Tibial nerve (tissue), 4 donors: ENCODE measurements at regions not wholly inside any gene's neighbourhood (a gene's known extent, or its start where the extent isn't known, plus 50 kb on each side); places are given as distances from the start of the nearest gene placed in this dataset.

Source experiments
- DNase-seq, 2 donors: peaks; one replicate each; pipeline ENCODE4 v3.0.0-alpha.2; 2019; ENCODE audit warnings: low spot score in 2 of 2
- H3K27ac ChIP-seq, 4 donors: fragments of 200-600 bp; sonication (generic) in 3 of 4; one replicate each; pipeline ENCODE4 v1.5.1; 2017 to 2019; ENCODE audit warnings: mild to moderate bottlenecking in 1 of 4
- H3K27me3 ChIP-seq, 2 donors: fragments of 200-600 bp; sonication (generic) in 1 of 2; one replicate each; pipeline versions ENCODE4 v1.5.1 to v1.6.0; 2017 to 2019
- H3K36me3 ChIP-seq, 3 donors: fragments of 200-600 bp; sonication (generic); one replicate each; pipeline ENCODE4 v1.5.1; 2018 to 2019
- H3K4me1 ChIP-seq, 4 donors: fragments of 200-600 bp; sonication (generic) in 3 of 4; one replicate each; pipeline ENCODE4 v1.5.1; 2017 to 2019
- H3K4me3 ChIP-seq, 4 donors: fragments of 200-600 bp; sonication (generic) in 3 of 4; one replicate each; pipeline ENCODE4 v1.5.1; 2017 to 2019; ENCODE audit warnings: mild to moderate bottlenecking in 1 of 4, moderate library complexity in 1 of 4
- H3K9me3 ChIP-seq, 4 donors: fragments of 200-600 bp; sonication (generic) in 3 of 4; one replicate each; pipeline ENCODE4 v1.5.1; 2017 to 2019
- EP300 ChIP-seq, 2 donors: sonication (generic); formaldehyde crosslinking; IDR thresholded peaks; one replicate each; pipeline ENCODE4 v1.6.1; 2017; ENCODE audit warnings: antibody characterized with exemption in 2 of 2, mild to moderate bottlenecking in 1 of 2
- POLR2A ChIP-seq, 2 donors: fragments of 450-650 bp; IDR thresholded peaks; one replicate each; pipeline ENCODE4 v1.6.1; 2017; ENCODE audit warnings: antibody characterized with exemption in 2 of 2, mild to moderate bottlenecking in 2 of 2, moderate library complexity in 2 of 2
- WGBS, 2 donors: methylation state at CpG; one replicate each; pipeline ENCODE4 v1.1.5; 2018; 5-methylcytosine and 5-hydroxymethylcytosine counted together
- TF ChIP-seq, protein P1 (sequence below), 5 experiments: fragments of 200-600 bp in 3 of 5; fragments of 450-650 bp in 2 of 5; sonication (generic) in 3 of 5; IDR thresholded peaks; one replicate each; pipeline ENCODE4 v1.5.1; 2016 to 2019; ENCODE audit warnings: antibody characterized with exemption in 5 of 5, mild to moderate bottlenecking in 3 of 5, moderate library complexity in 2 of 5

- no peak for TF ChIP-seq POLR2A (IDR thresholded peaks at IDR 0.05)
- TF ChIP-seq, protein P1, sequence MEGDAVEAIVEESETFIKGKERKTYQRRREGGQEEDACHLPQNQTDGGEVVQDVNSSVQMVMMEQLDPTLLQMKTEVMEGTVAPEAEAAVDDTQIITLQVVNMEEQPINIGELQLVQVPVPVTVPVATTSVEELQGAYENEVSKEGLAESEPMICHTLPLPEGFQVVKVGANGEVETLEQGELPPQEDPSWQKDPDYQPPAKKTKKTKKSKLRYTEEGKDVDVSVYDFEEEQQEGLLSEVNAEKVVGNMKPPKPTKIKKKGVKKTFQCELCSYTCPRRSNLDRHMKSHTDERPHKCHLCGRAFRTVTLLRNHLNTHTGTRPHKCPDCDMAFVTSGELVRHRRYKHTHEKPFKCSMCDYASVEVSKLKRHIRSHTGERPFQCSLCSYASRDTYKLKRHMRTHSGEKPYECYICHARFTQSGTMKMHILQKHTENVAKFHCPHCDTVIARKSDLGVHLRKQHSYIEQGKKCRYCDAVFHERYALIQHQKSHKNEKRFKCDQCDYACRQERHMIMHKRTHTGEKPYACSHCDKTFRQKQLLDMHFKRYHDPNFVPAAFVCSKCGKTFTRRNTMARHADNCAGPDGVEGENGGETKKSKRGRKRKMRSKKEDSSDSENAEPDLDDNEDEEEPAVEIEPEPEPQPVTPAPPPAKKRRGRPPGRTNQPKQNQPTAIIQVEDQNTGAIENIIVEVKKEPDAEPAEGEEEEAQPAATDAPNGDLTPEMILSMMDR (IDR thresholded peaks at IDR 0.05) = no peak
- no peak for TF ChIP-seq EP300 (IDR thresholded peaks at IDR 0.05)
- Histone ChIP-seq H3K36me3 (no peaks in the 10 kb centered on the region), H3K4me1 (no peaks in the 10 kb centered on the region), H3K9me3 (peaks cover 0 to under 1% (median 0%) of the 10 kb centered on the region in 4 donors), H3K27ac (no peak overlapping the region), H3K4me3 (no peak overlapping the region), H3K27me3 (no peaks in the 10 kb centered on the region)
- no peak for DNase-seq
- 85 to 96% methylated on average over 3 of the region's 3 CpGs for WGBS, 2 donors
Measured at GRCh38 chr5:15252331-15252730, 247.6 kb upstream of the FBXL7 start.

GRCh38 chr5:15249152-15249551 is 250.8 kb upstream of the FBXL7 start:
- Histone ChIP-seq H3K36me3 (peaks cover 0 to 3% (median 0%) of the 10 kb centered on the region in 3 donors), H3K4me1 (no peaks in the 10 kb centered on the region), H3K27me3 (no peaks in the 10 kb centered on the region), H3K9me3 (peaks cover 0 to 23% (median 6%) of the 10 kb centered on the region in 4 donors), H3K27ac (no peak overlapping the region), H3K4me3 (no peak overlapping the region)
- WGBS, 2 donors = 5 to 10% methylated on average over 3 of the region's 3 CpGs
- TF ChIP-seq, protein P1 (IDR thresholded peaks at IDR 0.05) = no peak
- TF ChIP-seq EP300 (IDR thresholded peaks at IDR 0.05) (no peak), POLR2A (IDR thresholded peaks at IDR 0.05) (no peak)
- no peak for DNase-seq

DNA sequence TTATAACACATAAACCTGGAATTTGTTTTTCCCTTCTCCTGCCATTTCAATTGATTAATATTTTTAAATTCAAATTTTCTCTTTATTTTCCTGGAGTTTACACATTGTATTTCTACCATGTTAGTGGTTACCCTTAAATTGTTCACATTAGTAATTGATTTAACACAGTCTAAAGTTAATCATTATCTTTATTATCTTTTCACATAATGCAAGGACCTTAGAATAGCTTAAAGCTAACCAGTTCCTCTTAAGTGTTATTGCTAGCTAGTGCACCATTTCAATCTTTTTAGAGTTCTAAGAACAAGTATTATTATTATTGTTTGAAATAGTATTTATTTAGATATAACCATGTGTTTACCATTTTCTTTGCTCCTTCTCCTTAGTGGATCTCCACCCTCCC is 251.2 kb upstream of the FBXL7 start:
- Histone ChIP-seq H3K27me3 (no peaks in the 10 kb centered on the region), H3K27ac (no peak overlapping the region), H3K9me3 (peaks cover 0 to 23% (median 6%) of the 10 kb centered on the region in 4 donors), H3K4me3 (no peak overlapping the region), H3K4me1 (no peaks in the 10 kb centered on the region), H3K36me3 (peaks cover 0 to 3% (median 0%) of the 10 kb centered on the region in 3 donors)
- TF ChIP-seq EP300 (IDR thresholded peaks at IDR 0.05) (no peak), POLR2A (IDR thresholded peaks at IDR 0.05) (no peak)
- TF ChIP-seq, protein P1 (IDR thresholded peaks at IDR 0.05) = no peak
- DNase-seq = no peak

- Histone ChIP-seq H3K36me3 (peaks cover 0 to 3% (median 0%) of the 10 kb centered on the region in 3 donors), H3K27ac (no peak overlapping the region), H3K4me3 (no peak overlapping the region), H3K27me3 (no peaks in the 10 kb centered on the region), H3K9me3 (peaks cover 0 to 23% (median 6%) of the 10 kb centered on the region in 4 donors), H3K4me1 (no peaks in the 10 kb centered on the region)
- TF ChIP-seq EP300 (IDR thresholded peaks at IDR 0.05) (no peak), POLR2A (IDR thresholded peaks at IDR 0.05) (no peak)
- TF ChIP-seq, protein P1 (IDR thresholded peaks at IDR 0.05) = no peak
- WGBS, 2 donors = 89 to 95% methylated on average over 1 of the region's 1 CpG
- no peak for DNase-seq
Measured at GRCh38 chr5:15245913-15246312, 254.1 kb upstream of the FBXL7 start.

- TF ChIP-seq EP300 (IDR thresholded peaks at IDR 0.05) (no peak), POLR2A (IDR thresholded peaks at IDR 0.05) (no peak)
- TF ChIP-seq, protein P1 (IDR thresholded peaks at IDR 0.05) = no peak
- Histone ChIP-seq H3K9me3 (peaks cover 0 to 30% (median 6%) of the 10 kb centered on the region in 4 donors), H3K4me3 (no peak overlapping the region), H3K4me1 (no peaks in the 10 kb centered on the region), H3K36me3 (peaks cover 0 to 3% (median 0%) of the 10 kb centered on the region in 3 donors), H3K27me3 (no peaks in the 10 kb centered on the region), H3K27ac (no peak overlapping the region)
- no peak for DNase-seq
- 57 to 66% methylated on average over 4 of the region's 4 CpGs for WGBS, 2 donors
Measured at GRCh38 chr5:15243301-15244020, 256.5 kb upstream of the FBXL7 start.
